Esophagus squamous epithelium (tissue), 5 donors: ENCODE measurements at regions not wholly inside any gene's neighbourhood (a gene's known extent, or its start where the extent isn't known, plus 50 kb on each side); places are given as distances from the start of the nearest gene placed in this dataset.

ENCODE experiments used
- DNase-seq: peaks from one replicate; lab custom pipeline; 2025; lab: John Stamatoyannopoulos, UW
- H3K27ac ChIP-seq, 4 donors: fragments of 200-600 bp; sonication (generic); one replicate each; pipeline ENCODE4 v1.5.1; 2016 to 2019; ENCODE audit warnings: mild to moderate bottlenecking in 1 of 4
- H3K27me3 ChIP-seq, 4 donors: fragments of 200-600 bp; sonication (generic); 1 replicate in 3 of 4; 2 replicates in 1 of 4; pipeline versions ENCODE4 v1.5.1 to v1.6.0; 2017 to 2021; ENCODE audit warnings: antibody characterized with exemption in 1 of 4
- H3K36me3 ChIP-seq, 3 donors: fragments of 200-600 bp; sonication (generic); one replicate each; pipeline ENCODE4 v1.5.1; 2016 to 2019
- H3K4me1 ChIP-seq, 3 donors: fragments of 200-600 bp; sonication (generic); one replicate each; pipeline ENCODE4 v1.5.1; 2017 to 2019
- H3K4me3 ChIP-seq, 4 donors: fragments of 200-600 bp; sonication (generic); 1 replicate in 3 of 4; 2 replicates in 1 of 4; pipeline ENCODE4 v1.5.1; 2016 to 2019; ENCODE audit warnings: mild to moderate bottlenecking in 2 of 4, moderate library complexity in 1 of 4
- H3K9me3 ChIP-seq, 3 donors: fragments of 200-600 bp; sonication (generic); one replicate each; pipeline ENCODE4 v1.5.1; 2016 to 2019
- POLR2A ChIP-seq, 4 donors: fragments of 450-650 bp; IDR thresholded peaks; one replicate each; pipeline ENCODE4 v1.6.1; 2017; ENCODE audit warnings: antibody characterized with exemption in 4 of 4, mild to moderate bottlenecking in 4 of 4, moderate library complexity in 3 of 4
- WGBS, 2 donors: methylation state at CpG; one replicate each; pipeline ENCODE4 v1.1.5; 2018; 5-methylcytosine and 5-hydroxymethylcytosine counted together
- intact Hi-C: fragments of 100-400 bp; cut with DNase I; formaldehyde crosslinking; loops from one replicate; pipeline ENCODE4 v1.15.0; 2022
- TF ChIP-seq, protein P1 (sequence below), 6 experiments: fragments of 450-650 bp in 4 of 6; fragments of 200-600 bp in 2 of 6; sonication (generic) in 2 of 6; IDR thresholded peaks; one replicate each; pipeline ENCODE4 v1.5.1; 2016 to 2019; ENCODE audit warnings: antibody characterized with exemption in 6 of 6, mild to moderate bottlenecking in 4 of 6, moderate library complexity in 4 of 6
- donor health status: DM: yes; HTN: yes; CAD: no.

DNA sequence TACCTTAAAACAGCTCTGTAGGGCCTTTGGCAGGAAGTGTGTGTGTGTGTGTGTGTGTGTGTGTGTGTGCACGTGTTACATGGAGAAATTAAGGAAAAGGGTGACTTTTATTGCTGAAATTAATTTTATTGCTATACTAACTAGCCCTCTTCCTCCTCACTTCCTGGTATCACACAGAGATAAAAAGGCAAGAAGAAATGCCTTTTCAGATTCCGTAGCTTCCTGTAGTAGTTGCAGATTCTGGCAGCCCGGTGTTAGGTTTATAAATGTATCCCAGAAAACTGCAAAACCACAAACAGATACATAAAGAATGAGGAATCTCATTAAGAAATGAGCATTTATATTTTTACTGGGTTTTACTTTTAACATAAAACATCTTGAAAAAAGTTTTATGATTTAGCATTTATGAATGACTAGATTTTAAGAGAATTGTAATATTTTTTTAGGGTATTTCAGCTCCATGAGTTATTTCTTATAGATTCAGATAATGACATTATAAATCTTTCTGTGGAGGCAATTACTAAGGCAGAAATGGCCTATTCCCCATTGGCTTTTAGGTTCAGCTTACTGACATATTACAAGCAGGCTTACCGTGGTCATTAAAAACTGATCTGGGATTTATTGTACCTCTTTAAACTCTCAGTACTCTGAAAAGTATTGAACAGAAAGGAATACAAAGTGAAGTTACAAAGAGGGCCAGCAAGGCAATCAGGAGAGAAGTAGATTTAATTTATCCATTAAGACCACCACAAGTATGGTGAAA, 249.1 kb upstream of the TSHZ2 start:
- intact Hi-C loops, result no loop called here
- no peak for DNase-seq
- TF ChIP-seq, protein P1, sequence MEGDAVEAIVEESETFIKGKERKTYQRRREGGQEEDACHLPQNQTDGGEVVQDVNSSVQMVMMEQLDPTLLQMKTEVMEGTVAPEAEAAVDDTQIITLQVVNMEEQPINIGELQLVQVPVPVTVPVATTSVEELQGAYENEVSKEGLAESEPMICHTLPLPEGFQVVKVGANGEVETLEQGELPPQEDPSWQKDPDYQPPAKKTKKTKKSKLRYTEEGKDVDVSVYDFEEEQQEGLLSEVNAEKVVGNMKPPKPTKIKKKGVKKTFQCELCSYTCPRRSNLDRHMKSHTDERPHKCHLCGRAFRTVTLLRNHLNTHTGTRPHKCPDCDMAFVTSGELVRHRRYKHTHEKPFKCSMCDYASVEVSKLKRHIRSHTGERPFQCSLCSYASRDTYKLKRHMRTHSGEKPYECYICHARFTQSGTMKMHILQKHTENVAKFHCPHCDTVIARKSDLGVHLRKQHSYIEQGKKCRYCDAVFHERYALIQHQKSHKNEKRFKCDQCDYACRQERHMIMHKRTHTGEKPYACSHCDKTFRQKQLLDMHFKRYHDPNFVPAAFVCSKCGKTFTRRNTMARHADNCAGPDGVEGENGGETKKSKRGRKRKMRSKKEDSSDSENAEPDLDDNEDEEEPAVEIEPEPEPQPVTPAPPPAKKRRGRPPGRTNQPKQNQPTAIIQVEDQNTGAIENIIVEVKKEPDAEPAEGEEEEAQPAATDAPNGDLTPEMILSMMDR (IDR thresholded peaks at IDR 0.05), result no peak
- no peak for TF ChIP-seq POLR2A (IDR thresholded peaks at IDR 0.05)
- H3K27me3 ChIP-seq, result no peaks in the 10 kb centered on the region
- H3K9me3 ChIP-seq, result no peaks in the 10 kb centered on the region
- H3K27ac ChIP-seq, result no peak overlapping the region
- H3K4me1 ChIP-seq, result no peaks in the 10 kb centered on the region
- H3K4me3 ChIP-seq, result no peak overlapping the region
- WGBS, 2 donors, result 71 to 77% methylated on average over 4 of the region's 4 CpGs
- H3K36me3 ChIP-seq, result no peaks in the 10 kb centered on the region

DNA sequence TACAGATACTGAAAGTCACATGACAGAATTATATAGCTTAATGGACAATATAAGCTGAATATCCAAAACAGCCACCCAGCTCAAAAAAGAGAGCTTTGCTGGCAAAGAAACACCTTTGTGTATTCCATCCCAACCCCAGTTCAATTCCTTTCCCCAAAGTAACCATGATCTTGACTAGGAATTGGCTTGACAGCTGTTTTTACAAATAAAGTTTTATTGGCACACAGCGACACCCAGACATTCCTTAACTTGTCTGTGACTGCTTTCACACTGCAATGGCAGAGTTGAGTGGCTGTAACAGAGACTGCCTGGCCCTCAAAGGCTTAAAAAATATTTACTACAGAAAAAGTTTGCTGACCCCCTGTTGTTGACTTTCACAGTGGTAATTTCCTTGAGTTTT, 264.0 kb upstream of the TSHZ2 start:
- 82 to 92% methylated on average over 1 of the region's 1 CpG for WGBS, 2 donors
- no peak for DNase-seq
- H3K4me3 ChIP-seq, result no peak overlapping the region
- H3K27me3 ChIP-seq, result no peaks in the 10 kb centered on the region
- H3K4me1 ChIP-seq, result no peaks in the 10 kb centered on the region
- no peaks in the 10 kb centered on the region for H3K9me3 ChIP-seq
- no peak overlapping the region for H3K27ac ChIP-seq
- TF ChIP-seq POLR2A (IDR thresholded peaks at IDR 0.05), result no peak
- TF ChIP-seq, protein P1 (IDR thresholded peaks at IDR 0.05), result no peak
- intact Hi-C loops, result no loop called here
- no peaks in the 10 kb centered on the region for H3K36me3 ChIP-seq

GRCh38 chr20:52704553-52704952, 267.6 kb upstream of the TSHZ2 start:
- H3K4me1 ChIP-seq, result no peaks in the 10 kb centered on the region
- DNase-seq, result no peak
- 68% methylated on average over 1 of the region's 1 CpG for WGBS, 2 donors
- no peak overlapping the region for H3K27ac ChIP-seq
- H3K27me3 ChIP-seq, result no peaks in the 10 kb centered on the region
- TF ChIP-seq, protein P1 (IDR thresholded peaks at IDR 0.05), result no peak
- no peak for TF ChIP-seq POLR2A (IDR thresholded peaks at IDR 0.05)
- no peaks in the 10 kb centered on the region for H3K9me3 ChIP-seq
- H3K36me3 ChIP-seq, result no peaks in the 10 kb centered on the region
- intact Hi-C loops, result no loop called here
- H3K4me3 ChIP-seq, result no peak overlapping the region

DNA sequence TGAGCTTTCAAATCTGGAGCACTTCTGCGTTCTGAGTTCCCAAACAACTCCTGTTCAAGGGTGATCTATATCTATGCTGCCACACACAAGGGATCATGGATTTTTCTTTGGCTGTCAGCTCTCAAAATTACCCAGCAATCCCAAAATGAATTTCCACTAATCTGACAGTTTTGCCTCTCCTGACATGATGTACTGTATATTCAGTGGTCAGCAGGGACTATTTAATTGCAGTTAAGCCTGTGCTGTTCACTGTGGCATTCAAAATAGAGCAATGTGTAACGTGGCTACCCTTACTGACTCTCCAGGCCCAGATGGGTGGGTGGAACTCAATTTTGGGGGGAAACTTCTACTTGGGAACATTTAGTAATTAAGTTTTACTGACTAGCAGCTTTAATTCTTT, 283.8 kb upstream of the TSHZ2 start:
- 50 to 66% methylated on average over 2 of the region's 2 CpGs for WGBS, 2 donors
- no peak for DNase-seq
- intact Hi-C loops, result no loop called here
- TF ChIP-seq, protein P1 (IDR thresholded peaks at IDR 0.05), result no peak
- TF ChIP-seq POLR2A (IDR thresholded peaks at IDR 0.05), result no peak
- Histone ChIP-seq H3K27me3 (no peaks in the 10 kb centered on the region), H3K36me3 (no peaks in the 10 kb centered on the region), H3K27ac (no peak overlapping the region), H3K4me1 (no peaks in the 10 kb centered on the region), H3K4me3 (no peak overlapping the region), H3K9me3 (no peaks in the 10 kb centered on the region)

DNA sequence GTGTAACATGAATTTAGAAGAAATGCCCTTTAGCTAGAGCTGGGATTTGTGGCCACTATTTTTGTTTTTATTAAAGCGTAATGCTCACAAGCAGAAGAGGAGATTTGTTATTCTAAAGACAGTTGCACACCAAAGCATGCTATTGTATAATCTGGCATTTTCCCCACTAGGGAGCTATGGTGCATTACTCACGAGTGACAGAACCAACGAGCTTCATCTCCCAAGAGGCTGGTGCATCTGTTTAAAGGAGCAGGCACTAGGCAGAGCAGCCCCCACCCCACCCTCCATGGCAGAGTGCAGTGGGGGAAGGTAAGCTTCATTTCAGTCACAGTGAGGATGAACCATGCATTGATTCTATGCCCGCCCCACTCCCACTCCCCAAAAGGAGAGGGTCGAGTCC, 287.3 kb upstream of the TSHZ2 start:
- intact Hi-C loops, result no loop called here
- Histone ChIP-seq H3K27me3 (no peaks in the 10 kb centered on the region), H3K4me3 (no peak overlapping the region), H3K36me3 (no peaks in the 10 kb centered on the region), H3K9me3 (no peaks in the 10 kb centered on the region), H3K27ac (no peak overlapping the region), H3K4me1 (no peaks in the 10 kb centered on the region)
- no peak for TF ChIP-seq POLR2A (IDR thresholded peaks at IDR 0.05)
- TF ChIP-seq, protein P1 (IDR thresholded peaks at IDR 0.05), result no peak
- WGBS, 2 donors, result 45 to 69% methylated on average over 3 to 5 of the region's 5 CpGs
- no peak for DNase-seq
